ENCODE measurements at regions not wholly inside any gene's neighbourhood (a gene's known extent, or its start where the extent isn't known, plus 50 kb on each side); places are given as distances from the start of the nearest gene placed in this dataset.

DNA sequence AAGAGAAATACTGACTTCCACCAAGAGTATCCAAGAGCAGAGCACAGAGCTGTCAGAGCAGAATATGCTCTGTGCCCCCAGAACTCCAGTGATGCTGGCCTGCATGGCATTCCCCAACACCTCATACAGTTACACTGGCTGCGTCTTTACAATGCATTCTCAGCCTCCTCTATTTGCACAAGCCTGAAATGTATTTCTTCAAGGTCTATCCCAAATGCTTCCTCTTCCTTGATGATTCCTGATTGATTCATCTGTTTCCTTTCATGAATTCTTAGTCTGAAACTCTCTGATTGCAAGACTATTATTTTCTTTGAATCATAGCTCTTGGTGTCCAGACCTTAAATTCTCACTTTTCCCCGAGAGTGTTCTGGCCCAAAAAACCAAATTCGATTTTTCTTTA, 664.7 kb downstream of the MECOM start:
- Mint-ChIP-seq H3K4me1 (peaks cover 34% of the 10 kb centered on the region), H3K27me3 (ENCODE audit: low read depth) (peaks cover 8% of the 10 kb centered on the region), H3K36me3 (no peaks in the 10 kb centered on the region), H3K4me3 (no peak overlapping the region), H3K9me3 (no peaks in the 10 kb centered on the region), H3K27ac (no peak overlapping the region)
- TF ChIP-seq, protein P1, sequence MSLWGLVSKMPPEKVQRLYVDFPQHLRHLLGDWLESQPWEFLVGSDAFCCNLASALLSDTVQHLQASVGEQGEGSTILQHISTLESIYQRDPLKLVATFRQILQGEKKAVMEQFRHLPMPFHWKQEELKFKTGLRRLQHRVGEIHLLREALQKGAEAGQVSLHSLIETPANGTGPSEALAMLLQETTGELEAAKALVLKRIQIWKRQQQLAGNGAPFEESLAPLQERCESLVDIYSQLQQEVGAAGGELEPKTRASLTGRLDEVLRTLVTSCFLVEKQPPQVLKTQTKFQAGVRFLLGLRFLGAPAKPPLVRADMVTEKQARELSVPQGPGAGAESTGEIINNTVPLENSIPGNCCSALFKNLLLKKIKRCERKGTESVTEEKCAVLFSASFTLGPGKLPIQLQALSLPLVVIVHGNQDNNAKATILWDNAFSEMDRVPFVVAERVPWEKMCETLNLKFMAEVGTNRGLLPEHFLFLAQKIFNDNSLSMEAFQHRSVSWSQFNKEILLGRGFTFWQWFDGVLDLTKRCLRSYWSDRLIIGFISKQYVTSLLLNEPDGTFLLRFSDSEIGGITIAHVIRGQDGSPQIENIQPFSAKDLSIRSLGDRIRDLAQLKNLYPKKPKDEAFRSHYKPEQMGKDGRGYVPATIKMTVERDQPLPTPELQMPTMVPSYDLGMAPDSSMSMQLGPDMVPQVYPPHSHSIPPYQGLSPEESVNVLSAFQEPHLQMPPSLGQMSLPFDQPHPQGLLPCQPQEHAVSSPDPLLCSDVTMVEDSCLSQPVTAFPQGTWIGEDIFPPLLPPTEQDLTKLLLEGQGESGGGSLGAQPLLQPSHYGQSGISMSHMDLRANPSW (CRISPR knock-in tag; conservative IDR thresholded peaks at IDR 0.05; ENCODE audit: low read depth) = no peak
- TF ChIP-seq NFATC4 (CRISPR knock-in tag; IDR thresholded peaks at IDR 0.05) (no peak), HMGA2 (CRISPR knock-in tag; IDR thresholded peaks at IDR 0.05) (no peak), ESRRA (CRISPR knock-in tag; IDR thresholded peaks at IDR 0.05; ENCODE audit: borderline replicate concordance) (no peak)
- DNase-seq (ENCODE audit: low spot score) = no peak
- ChIA-PET CTCF (no interaction called here), POLR2A (no interaction called here)
- peak; percentile 35; the same call in 1 of the 2 replicates for ATAC-seq

DNA sequence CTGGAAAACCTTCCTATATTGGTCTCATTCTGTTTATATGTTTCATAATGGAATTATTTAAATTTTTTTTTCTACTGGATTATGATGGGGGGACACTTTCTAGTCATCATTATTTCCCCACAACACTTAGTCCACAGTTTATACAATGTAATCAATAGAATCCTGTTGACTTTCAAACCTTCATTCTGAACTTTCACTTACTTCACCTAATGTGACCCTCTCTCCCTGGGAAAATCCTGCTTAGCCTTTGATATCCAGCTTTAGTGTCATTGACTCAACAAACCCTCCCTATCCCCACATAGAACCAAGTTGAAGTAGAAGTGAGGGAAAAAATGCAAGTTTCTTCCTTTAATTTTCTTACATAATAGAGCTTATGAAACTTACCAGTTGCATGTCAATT, 666.0 kb downstream of the MECOM start:
- TF ChIP-seq, protein P2, sequence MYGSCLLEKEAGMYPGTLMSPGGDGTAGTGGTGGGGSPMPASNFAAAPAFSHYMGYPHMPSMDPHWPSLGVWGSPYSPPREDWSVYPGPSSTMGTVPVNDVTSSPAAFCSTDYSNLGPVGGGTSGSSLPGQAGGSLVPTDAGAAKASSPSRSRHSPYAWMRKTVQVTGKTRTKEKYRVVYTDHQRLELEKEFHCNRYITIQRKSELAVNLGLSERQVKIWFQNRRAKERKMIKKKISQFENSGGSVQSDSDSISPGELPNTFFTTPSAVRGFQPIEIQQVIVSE (CRISPR knock-in tag; IDR thresholded peaks at IDR 0.05; ENCODE audit: borderline replicate concordance) = no peak
- TF ChIP-seq SMAD4 (CRISPR knock-in tag; IDR thresholded peaks at IDR 0.05) (no peak), ZNF121 (CRISPR knock-in tag; IDR thresholded peaks at IDR 0.05) (no peak), GTF2I (CRISPR knock-in tag; conservative IDR thresholded peaks at IDR 0.05) (no peak), CREB1 (CRISPR knock-in tag; IDR thresholded peaks at IDR 0.05) (no peak)
- TF ChIP-seq, protein P3, sequence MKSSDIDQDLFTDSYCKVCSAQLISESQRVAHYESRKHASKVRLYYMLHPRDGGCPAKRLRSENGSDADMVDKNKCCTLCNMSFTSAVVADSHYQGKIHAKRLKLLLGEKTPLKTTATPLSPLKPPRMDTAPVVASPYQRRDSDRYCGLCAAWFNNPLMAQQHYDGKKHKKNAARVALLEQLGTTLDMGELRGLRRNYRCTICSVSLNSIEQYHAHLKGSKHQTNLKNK (CRISPR knock-in tag; IDR thresholded peaks at IDR 0.05) = no peak
- Mint-ChIP-seq H3K4me3 (no peak overlapping the region), H3K36me3 (no peaks in the 10 kb centered on the region), H3K4me1 (peaks cover 21% of the 10 kb centered on the region), H3K9me3 (no peaks in the 10 kb centered on the region), H3K27ac (no peak overlapping the region), H3K27me3 (ENCODE audit: low read depth) (peaks cover 4% of the 10 kb centered on the region)
- POLR2A ChIA-PET = no interaction called here
- no peak for ATAC-seq
- CTCF ChIA-PET = no interaction called here
- DNase-seq (ENCODE audit: low spot score) = no peak

DNA sequence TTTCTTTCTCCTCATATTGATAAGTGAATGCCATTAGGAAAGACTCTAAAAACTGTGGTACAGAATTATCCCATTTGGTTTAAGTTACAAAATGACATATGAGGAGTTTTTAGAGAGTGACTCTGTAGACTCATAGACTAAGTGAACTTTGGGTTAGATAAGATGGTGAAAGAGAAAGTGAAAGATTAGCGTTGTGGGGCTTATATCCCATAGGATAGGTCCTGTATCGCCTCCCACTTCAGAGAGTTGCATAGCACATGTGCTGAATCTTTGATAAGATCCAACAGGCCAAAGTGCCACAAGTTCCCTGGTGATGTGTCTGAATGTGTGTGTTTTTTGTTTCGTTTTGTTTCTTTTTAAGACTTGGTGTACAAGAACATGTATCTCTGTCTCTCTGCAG, 666.9 kb downstream of the MECOM start:
- ATAC-seq = no peak
- ChIA-PET POLR2A (no interaction called here), CTCF (no interaction called here)
- DNase-seq (ENCODE audit: low spot score) = no peak
- peaks cover 13% of the 10 kb centered on the region for H3K4me1 Mint-ChIP-seq
- no peaks in the 10 kb centered on the region for H3K36me3 Mint-ChIP-seq
- H3K4me3 Mint-ChIP-seq = no peak overlapping the region
- peaks cover under 1% of the 10 kb centered on the region for H3K27me3 Mint-ChIP-seq (ENCODE audit: low read depth)
- no peaks in the 10 kb centered on the region for H3K9me3 Mint-ChIP-seq
- no peak overlapping the region for H3K27ac Mint-ChIP-seq
- TF ChIP-seq, protein P4, sequence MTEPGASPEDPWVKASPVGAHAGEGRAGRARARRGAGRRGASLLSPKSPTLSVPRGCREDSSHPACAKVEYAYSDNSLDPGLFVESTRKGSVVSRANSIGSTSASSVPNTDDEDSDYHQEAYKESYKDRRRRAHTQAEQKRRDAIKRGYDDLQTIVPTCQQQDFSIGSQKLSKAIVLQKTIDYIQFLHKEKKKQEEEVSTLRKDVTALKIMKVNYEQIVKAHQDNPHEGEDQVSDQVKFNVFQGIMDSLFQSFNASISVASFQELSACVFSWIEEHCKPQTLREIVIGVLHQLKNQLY (CRISPR knock-in tag; IDR thresholded peaks at IDR 0.05) = no peak
- TF ChIP-seq MXD4 (CRISPR knock-in tag; IDR thresholded peaks at IDR 0.05; ENCODE audit: borderline replicate concordance) (no peak), NFATC4 (CRISPR knock-in tag; IDR thresholded peaks at IDR 0.05) (no peak), ZNF416 (CRISPR knock-in tag; IDR thresholded peaks at IDR 0.05) (no peak), ELF4 (CRISPR knock-in tag; IDR thresholded peaks at IDR 0.05; ENCODE audit: low read depth) (no peak), ETV6 (CRISPR knock-in tag; IDR thresholded peaks at IDR 0.05) (no peak), JUN (CRISPR knock-in tag; IDR thresholded peaks at IDR 0.05) (no peak), NR1H2 (CRISPR knock-in tag; IDR thresholded peaks at IDR 0.05) (no peak), NFYB (CRISPR knock-in tag; conservative IDR thresholded peaks at IDR 0.05; ENCODE audit: low read depth) (no peak)
- TF ChIP-seq, protein P5, sequence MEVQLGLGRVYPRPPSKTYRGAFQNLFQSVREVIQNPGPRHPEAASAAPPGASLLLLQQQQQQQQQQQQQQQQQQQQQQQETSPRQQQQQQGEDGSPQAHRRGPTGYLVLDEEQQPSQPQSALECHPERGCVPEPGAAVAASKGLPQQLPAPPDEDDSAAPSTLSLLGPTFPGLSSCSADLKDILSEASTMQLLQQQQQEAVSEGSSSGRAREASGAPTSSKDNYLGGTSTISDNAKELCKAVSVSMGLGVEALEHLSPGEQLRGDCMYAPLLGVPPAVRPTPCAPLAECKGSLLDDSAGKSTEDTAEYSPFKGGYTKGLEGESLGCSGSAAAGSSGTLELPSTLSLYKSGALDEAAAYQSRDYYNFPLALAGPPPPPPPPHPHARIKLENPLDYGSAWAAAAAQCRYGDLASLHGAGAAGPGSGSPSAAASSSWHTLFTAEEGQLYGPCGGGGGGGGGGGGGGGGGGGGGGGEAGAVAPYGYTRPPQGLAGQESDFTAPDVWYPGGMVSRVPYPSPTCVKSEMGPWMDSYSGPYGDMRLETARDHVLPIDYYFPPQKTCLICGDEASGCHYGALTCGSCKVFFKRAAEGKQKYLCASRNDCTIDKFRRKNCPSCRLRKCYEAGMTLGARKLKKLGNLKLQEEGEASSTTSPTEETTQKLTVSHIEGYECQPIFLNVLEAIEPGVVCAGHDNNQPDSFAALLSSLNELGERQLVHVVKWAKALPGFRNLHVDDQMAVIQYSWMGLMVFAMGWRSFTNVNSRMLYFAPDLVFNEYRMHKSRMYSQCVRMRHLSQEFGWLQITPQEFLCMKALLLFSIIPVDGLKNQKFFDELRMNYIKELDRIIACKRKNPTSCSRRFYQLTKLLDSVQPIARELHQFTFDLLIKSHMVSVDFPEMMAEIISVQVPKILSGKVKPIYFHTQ (CRISPR knock-in tag; IDR thresholded peaks at IDR 0.05) = no peak
- TF ChIP-seq, protein P6, sequence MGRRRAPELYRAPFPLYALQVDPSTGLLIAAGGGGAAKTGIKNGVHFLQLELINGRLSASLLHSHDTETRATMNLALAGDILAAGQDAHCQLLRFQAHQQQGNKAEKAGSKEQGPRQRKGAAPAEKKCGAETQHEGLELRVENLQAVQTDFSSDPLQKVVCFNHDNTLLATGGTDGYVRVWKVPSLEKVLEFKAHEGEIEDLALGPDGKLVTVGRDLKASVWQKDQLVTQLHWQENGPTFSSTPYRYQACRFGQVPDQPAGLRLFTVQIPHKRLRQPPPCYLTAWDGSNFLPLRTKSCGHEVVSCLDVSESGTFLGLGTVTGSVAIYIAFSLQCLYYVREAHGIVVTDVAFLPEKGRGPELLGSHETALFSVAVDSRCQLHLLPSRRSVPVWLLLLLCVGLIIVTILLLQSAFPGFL (CRISPR knock-in tag; IDR thresholded peaks at IDR 0.05; ENCODE audit: borderline replicate concordance) = no peak
- TF ChIP-seq, protein P7, sequence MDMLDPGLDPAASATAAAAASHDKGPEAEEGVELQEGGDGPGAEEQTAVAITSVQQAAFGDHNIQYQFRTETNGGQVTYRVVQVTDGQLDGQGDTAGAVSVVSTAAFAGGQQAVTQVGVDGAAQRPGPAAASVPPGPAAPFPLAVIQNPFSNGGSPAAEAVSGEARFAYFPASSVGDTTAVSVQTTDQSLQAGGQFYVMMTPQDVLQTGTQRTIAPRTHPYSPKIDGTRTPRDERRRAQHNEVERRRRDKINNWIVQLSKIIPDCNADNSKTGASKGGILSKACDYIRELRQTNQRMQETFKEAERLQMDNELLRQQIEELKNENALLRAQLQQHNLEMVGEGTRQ (CRISPR knock-in tag; IDR thresholded peaks at IDR 0.05) = no peak
- TF ChIP-seq, protein P8, sequence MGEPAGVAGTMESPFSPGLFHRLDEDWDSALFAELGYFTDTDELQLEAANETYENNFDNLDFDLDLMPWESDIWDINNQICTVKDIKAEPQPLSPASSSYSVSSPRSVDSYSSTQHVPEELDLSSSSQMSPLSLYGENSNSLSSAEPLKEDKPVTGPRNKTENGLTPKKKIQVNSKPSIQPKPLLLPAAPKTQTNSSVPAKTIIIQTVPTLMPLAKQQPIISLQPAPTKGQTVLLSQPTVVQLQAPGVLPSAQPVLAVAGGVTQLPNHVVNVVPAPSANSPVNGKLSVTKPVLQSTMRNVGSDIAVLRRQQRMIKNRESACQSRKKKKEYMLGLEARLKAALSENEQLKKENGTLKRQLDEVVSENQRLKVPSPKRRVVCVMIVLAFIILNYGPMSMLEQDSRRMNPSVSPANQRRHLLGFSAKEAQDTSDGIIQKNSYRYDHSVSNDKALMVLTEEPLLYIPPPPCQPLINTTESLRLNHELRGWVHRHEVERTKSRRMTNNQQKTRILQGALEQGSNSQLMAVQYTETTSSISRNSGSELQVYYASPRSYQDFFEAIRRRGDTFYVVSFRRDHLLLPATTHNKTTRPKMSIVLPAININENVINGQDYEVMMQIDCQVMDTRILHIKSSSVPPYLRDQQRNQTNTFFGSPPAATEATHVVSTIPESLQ (CRISPR knock-in tag; IDR thresholded peaks at IDR 0.05) = no peak
